ENCODE measurements at regions not wholly inside any gene's neighbourhood (a gene's known extent, or its start where the extent isn't known, plus 50 kb on each side); places are given as distances from the start of the nearest gene placed in this dataset.

DNA sequence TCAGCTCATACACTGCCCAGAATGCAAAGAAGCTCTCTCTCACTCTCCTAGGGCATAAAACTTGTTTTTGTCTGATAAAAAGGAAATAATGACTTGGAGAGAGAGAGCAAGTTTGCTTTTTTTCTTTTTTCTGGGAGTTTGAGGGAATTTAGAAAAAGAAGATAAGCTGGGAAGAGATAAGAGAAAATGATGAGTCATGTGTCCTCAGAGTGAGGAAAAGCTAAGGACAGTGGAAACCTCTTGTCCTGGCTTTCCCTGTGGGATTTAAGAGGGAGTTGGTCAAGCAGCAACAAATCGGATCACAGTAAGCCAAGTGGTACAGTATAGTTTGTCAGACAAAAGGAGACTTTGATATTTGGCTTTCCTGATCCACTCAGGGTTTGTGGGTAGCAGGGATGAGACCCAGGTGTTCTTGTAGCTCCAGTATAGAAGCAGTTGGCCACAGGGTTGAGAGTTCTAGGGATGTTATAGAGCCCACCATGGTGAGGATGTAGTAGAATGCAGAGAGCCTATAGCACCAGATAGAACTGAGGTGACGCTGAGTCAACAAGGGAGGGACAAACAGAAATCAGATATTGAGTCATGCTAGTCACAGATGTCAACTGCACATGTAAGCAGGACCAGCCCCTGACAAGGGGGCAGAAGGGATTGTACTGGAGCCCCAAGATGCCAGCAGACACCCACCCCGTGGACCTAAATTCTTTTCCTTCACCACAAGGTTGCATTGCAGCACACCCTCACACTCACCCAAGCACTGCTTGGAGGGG, 219.3 kb upstream of the TAC1 start:
- no peak for TF ChIP-seq FOXM1 (IDR thresholded peaks at IDR 0.05; ENCODE audit: borderline replicate concordance)
- TF ChIP-seq SP1 (IDR thresholded peaks at IDR 0.05): no peak
- TF ChIP-seq BHLHE40 (IDR thresholded peaks at IDR 0.05; ENCODE audit: borderline replicate concordance): no peak
- no peak for TF ChIP-seq NFRKB (IDR thresholded peaks at IDR 0.05)
- TF ChIP-seq TARDBP (IDR thresholded peaks at IDR 0.05): no peak
- TF ChIP-seq ZNF384 (IDR thresholded peaks at IDR 0.05): no peak
- TF ChIP-seq LEF1 (IDR thresholded peaks at IDR 0.05; ENCODE audit: borderline replicate concordance): no peak
- TF ChIP-seq ELF4 (IDR thresholded peaks at IDR 0.05): no peak
- no peak for TF ChIP-seq SUZ12 (IDR thresholded peaks at IDR 0.05)
- TF ChIP-seq L3MBTL2 (conservative IDR thresholded peaks at IDR 0.05): no peak
- TF ChIP-seq CTBP1 (IDR thresholded peaks at IDR 0.05; ENCODE audit: borderline replicate concordance): no peak

Measured in HEK293T (cell line).